ENCODE measurements at regions not wholly inside any gene's neighbourhood (a gene's known extent, or its start where the extent isn't known, plus 50 kb on each side); places are given as distances from the start of the nearest gene placed in this dataset.

DNA sequence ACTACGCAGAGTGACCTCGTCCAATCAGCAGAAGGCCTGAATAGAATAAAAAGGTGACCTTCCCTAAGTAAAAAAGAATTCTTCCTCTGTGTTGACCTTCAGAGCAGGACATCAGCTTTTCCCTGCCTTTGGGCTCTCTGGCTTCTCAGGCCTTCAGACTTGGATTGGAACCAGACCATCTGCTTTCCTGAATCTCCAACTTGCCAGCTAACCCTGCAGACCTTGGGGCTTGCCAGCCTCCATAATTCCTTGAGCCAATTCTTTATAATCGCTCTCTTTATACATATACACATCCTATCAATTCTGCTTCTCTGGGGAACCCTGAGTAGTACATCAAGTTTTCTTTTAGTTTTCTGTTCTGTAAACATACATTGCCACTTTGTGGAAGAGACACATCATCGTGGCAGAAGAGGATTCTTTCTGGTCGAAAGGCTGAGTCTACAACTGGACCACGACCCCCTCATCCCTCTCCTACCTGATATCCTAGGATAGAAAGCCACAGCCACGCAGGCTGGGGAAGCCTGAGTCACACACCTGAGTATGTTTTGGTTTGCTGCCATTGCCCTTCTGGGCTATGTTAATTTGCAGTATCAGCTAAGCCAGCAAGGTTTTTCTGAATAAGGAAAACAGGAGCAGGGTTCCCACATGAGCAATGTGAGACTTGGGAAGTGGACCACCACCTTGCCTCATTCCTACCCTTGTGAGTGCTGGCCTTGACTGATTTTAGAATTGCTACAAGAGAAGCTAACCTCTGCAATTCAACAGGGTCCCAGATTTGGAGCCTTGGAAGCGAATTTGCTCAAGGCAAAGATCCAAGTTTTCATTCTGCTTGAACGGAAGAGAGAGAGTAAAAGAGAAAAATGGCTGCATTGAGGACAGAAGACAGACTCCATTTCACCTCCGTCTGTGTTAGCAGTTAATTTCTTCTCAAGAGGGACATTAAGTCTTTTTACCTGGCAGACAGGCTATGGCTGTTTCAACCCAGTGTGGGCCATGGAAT is 445.2 kb upstream of the FZD8 start:
- DNase-seq, result no peak

DNA sequence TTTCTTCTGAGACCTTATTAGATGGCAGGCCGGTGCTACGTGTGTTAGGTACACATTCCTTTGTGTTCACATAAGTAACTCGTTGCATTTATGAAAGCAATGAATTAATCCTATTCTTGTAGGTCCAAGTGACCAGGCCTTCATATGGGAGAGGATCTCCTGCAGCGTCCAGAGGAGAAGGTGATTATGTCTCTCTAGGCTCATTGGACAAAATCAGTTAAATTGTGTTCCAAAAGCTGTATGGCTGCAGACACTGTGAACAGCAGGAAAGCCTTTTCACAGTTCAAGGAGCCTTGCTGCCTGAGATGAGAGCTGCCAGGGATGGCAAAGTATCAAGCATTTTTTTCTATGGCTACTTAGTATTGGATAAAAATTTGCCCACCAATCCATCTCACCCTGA is 433.1 kb upstream of the FZD8 start:
- DNase-seq, result no peak

DNA sequence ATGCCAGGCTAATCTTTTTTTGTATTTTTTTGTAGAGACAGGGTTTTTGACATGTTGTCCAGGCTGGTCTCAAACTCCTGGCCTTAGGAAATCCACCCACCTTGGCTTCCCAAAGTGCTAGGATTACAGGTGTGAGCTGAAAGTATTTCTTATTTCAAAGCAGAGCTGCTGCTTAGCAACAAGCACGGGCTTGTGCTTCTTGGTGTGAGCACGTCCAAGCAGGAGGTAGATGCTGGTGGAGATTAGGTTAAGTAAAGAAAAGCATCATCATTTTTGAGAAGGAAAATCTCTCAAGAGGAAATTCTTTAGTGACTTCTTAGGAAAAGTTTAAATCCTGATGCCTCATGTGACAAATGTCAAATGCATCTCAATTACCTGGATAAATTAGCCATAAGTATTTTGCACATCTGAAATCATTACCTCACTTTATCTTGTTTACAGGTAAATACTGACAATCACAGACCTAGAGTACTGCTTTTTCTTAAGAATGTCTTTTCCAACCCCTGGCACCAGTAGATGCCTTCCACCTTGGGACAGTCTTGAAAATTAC is 431.8 kb upstream of the FZD8 start:
- no peak for DNase-seq

DNA sequence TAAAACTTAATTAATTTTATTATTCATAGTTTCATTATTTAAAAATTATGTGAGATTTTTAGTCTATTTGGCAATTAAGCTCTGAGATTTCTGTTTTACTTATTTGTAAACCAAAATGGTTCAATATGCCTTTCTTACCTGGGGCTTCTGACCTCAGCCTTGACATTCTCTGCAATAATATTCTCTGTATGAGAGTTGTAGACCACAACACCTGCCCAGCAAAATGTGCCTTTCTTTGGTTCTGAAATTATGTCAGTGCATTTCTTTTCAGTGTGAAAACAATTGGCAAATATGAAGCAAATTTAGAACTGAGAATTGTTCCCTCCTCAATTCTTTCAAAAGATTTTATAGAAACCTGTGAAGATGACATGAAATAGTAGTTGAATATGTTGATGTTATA is 426.4 kb upstream of the FZD8 start:
- DNase-seq, result no peak

DNA sequence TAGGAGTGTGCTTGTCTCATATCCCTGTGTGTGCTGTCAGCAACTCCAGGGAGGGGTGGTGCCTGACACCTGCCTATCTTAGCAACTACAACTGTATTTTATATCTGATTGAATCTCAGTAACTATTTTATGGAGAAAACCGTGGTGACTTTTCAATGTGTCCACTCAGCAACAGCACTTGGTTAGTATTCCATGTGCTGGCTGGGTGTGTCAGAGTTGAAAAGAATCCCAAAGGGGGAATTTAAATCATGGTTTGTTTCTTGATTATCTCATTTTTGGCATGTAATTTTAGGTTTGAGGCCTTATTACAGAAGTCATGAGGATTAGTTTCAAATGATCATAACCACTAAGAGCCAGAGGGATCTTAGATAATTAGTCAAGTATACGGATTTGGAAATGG is 425.7 kb upstream of the FZD8 start:
- no peak for DNase-seq

DNA sequence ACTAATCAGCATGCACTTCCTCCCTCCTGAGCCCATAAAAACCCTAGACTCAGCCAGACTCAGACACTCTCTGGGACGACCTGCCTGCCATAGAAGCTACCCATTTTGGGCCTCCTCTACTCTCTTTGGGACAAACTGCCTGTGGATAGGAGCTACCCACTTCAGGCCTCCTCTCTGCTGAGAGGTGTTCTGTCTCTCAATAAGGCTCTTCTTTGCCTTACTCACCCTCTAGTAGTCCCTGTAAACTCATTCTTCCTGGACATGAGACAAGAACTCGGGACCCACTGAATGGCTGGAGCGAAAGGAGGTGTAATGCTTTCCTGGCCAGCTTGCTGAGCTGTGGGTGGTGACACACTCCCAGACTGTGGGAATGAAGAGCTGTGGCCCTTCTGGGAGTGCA is 424.8 kb upstream of the FZD8 start:
- no peak for DNase-seq

DNA sequence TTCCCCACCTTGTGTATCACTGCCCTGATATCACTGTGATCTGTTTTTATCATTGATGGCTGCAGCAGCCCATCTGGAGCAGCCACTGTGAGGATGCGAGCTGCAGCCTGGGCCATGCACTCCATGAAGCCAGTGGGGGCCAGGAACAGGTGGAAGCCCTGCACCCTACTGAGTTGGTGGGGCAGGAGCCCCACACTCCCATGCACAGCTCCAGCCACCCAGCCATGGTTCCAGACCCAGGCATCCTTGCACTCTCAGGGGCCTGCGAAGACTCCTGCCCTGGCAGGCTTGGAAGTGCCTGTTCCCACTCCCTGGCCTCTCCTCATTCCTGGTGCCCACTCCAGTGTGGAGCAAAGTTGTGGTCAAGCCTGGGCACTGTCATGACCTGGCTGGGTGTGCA is 424.0 kb upstream of the FZD8 start:
- no peak for DNase-seq

DNA sequence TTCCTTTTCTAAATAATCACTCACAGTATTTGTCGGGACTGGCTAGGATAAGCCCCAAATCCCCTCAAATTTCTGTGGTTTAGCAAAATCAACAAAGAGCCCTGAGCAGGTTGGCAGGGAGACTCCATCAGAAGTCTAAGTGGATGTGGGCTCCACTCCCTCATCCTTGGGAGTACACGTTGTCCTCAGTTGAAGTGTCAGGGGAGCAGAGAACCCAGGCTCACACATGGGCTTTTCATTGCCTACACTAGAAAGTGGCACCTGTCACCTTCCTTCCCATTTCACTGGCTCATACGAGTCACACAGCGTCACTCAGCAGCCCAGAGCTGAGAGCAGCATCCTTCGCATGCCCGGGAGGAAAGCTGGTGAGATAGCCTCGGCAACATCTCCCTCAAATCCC is 421.3 kb upstream of the FZD8 start:
- no peak for DNase-seq

DNA sequence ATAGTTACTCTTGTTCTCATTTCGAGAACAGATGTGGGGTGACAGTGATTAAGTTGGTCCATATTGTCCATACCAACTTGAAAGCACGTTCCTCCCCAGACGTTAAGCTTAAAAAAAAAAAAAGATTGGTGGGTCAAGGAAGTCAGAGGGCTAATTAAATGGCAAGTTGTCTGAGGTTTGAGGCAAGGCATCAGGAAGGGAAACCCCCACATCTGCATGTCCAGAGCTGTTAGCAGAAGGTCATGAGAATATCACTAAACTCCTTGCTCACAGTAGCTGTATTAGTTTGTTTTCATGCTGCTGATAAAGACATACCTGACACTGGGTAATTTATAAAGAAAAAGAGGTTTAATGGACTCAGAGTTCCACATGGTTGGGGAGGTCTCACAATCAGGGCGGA is 415.6 kb upstream of the FZD8 start:
- DNase-seq, result no peak

DNA sequence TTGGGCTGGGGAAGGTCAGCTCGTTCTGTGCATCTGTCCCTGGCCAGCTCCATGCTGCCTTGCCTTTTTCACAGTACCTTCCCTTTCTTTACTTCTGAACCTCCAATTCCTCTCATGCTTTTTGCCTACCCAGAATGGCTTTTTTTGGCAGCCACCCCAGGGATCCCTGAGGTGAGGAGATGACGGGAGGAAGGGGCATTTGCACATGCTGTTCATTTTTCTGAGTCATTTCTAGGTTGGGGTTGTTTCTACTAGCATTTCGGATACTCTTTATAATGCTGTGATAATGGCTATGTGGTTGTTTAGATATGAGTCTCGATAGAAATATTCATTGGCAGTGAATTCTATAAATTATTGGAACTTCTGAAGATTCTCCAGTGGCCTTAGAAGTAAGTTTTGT is 415.1 kb upstream of the FZD8 start:
- DNase-seq, result no peak

DNA sequence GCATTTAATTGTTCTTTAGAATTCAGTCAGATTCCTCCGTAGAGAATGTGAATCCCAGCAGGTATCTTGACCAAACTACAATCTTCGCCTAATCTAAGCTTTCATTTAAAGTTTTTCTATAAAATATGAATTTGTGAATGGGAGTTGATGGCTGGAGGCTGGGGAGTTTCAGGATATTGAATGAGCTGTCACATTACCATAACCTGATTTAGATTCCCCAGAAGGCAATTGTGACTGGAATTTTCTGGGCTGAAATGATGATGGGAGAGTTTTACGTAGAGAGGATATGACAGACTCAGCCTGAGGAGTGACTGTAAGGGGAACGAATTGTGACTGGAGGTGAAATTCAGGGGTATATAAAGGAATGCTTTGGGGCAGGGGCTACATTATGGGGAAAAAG is 411.7 kb upstream of the FZD8 start:
- DNase-seq, result no peak

DNA sequence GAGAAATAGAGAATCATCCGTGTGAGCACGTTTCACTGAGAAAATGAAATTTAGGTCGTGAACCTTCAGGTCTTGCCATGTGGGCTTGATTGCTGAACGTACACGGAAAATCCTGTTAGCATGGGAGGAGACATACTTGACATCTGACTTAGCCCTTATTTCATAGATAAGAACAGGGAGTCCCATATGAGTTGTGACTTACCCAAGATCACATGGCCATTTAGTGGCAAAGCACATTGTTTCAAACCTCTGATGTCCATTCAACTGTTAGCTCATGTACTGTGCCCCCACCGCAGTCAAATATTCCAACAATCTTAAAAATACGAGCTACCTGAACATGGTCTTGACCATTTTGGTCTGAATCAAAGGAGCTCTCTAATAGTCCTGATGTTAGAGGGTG is 411.2 kb upstream of the FZD8 start:
- DNase-seq, result no peak

DNA sequence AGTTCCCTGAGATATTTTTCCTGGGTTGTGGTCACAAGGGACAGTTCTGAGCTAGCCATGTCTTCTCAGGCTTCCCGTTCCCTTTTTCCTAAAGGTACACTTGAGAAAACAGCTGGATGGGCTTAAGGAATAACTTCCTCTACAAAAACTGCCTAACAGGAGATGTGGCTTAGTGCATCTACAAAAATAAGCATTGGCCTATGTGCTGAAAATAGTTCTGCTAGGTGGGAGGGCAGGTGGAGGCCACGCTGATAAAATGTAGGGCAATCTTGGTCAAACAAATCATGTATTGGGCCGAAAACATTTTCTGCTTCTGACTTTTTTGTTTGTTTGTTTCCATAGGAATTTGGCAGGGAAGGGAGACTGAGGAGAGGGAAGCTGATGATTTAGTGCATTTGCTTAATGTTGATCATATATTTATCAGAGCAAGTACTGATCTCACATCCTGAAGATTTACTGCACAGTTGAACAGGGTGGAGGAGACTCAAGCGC is 409.4 kb upstream of the FZD8 start:
- no peak for DNase-seq

DNA sequence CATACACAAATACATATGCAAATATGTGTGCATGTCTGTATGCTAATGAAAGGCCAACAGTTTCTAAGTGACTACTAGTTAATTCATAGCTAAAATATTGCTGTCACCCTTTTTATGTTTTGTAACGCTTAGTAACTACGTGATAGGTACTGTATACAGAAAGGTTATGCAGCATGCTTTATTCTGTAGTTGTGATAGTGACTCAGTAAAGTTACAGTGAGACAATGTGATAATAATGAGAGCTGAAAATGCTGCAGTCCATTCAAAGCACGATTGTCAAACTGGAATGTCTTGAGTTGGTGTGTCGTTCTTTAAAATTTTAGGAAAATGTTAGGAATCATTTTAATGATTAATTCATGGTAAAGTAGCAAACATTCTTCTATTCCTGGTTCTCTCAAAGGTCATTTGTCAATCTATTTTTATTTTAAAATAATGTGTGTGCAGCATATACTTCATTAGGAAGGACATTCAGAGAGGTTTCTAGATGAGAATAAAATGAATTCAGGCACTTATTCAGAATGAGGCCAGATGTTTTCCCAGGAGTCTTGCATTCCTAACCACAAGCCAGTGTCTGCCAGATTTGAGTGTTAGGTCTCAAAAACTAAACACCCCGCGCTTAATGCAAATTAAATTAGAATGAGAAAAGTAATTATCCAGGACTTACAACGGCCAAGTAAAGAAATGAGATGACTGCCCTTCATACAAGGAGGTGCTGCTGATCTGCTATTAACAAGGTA is 408.8 kb upstream of the FZD8 start:
- DNase-seq, result no peak

DNA sequence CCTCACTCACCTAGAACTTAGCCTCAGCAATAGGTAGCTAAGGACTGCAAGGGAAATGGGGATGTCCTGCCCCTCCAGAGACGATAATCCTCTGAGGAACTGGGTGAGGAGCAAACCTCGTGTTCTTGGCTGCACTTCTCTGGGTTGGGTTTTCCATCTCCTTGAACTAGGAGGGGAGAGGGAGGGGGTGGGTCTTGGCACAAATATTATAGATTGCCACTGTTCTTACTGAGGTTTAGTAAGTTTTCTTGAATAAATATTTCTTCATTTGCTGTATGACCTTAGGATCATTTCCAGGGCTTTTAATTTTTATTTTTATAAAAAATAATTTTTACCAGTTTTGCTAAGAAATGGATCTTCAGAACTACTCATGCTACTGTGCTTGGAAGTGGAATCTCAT is 406.7 kb upstream of the FZD8 start:
- no peak for DNase-seq

DNA sequence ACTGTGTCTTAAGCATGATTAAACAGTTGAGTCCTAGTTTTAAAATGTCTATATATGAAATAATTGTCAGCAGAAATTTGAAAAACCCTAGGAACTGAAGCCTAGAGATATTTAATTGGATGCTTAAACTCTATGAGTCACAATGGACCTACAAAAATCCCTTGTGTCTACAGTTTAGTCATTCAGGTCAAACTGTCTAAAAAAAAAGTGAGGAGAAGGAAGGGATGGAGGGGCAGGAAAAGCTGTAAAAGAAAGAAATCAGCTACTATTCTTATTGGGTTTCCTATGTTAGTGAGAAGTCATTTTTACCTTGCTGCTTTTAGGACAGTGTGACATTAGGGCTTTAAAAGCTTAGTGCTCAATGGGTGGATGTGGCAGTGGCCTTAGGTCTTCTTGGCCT is 406.1 kb upstream of the FZD8 start:
- no peak for DNase-seq

DNA sequence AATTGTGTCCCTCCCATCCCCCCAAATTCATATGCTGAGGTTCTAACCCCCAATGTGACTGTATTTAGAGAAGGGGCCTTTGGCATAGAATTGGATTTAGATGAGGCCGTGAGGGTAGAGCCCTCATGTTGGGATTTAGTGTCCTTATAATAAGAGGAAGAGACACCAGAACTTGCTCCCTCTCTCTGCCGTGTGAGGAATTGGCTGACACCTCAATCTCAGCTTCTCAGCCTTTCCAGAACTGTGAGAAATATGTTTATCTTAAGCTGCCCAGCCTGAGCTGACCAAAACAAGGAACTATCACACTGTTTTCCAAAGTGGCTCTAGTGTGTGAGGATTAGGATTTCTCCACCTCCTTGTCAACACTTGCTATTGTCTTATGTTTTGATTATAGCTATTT is 400.0 kb upstream of the FZD8 start:
- no peak for DNase-seq

DNA sequence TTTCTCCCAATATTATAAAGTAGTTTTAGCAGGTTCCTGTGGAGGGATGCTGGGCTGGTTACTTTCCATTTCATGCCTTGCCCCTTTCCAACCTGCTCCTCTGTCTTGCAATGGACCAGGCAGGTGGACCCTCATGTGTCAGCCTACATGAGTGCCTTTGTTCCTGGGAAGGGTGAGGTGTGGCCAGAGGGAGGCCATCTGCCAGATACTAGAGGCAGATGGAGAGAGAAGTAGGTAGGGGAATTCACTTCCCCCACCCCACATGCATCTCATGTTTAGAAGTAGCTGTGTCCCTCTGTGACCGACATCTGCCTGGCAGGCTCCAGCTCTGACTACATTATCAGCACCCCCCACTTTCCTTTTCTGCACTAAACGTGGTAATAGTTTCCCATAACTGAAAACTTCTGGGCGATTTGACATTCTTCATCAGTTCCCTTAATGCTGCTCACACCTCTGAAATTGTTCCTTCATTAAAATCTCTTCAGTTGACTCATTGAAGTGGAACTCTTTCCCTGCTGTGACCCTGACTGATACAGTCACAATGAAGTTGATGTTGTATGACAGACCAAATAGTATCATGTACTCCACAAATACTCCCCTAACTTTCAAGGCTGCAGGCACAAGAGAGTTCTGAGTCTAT is 396.3 kb upstream of the FZD8 start:
- DNase-seq, result no peak

DNA sequence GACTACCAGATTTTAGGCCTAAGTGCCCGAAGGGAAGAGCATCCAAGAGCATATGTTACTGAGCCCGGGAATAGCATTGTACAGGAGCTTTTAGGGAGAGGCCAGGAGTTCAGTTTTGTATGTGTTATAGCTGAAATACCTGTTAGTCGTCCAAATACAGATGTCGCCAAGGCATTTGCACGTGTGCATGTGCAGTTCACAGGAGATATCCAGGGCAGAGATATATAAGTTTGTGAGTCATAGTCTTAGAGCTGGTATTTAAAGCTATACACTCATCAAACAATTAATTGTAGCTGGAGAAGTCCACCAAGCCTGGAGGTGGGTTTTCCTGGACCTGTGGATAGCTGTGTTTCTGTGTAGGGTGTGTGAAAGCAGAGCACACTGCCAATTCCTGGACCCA is 394.0 kb upstream of the FZD8 start:
- no peak for DNase-seq

DNA sequence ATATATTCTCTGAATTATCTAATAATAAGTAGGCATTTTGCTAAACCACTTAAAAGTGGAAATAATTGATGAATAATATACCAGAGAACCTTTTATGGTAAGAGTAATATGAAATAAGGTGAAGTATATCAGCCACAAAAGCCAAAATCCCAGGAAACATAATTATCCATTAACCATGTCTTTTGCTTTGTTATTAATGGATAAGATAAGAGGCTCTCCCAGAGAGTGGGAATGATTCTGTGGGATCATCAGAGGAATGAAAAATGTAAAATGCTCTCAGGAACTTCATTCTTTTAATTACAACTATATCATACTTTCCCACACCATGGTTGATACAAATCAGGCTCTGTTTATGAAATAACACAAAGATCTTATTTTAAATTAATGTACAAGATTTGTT is 391.7 kb upstream of the FZD8 start:
- no peak for DNase-seq

DNA sequence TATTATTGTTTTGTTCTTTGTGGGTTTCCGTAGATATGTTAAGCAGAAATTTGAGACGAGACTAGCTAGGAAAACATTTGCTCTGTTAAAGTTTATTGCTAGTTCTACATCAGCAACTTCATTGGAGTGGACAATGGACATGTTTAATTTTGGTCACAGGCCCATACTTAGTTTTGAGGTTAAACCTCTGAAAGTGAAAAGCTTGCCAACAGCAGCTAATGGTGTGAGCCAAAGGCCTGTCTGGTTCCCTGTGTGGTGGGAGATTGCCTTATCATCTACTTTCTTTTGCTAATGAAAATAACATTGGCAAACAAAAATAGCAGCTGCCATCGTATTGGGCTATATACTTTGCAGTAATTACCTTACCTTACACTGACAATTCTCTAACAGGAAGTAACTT is 388.4 kb upstream of the FZD8 start:
- DNase-seq, result no peak

DNA sequence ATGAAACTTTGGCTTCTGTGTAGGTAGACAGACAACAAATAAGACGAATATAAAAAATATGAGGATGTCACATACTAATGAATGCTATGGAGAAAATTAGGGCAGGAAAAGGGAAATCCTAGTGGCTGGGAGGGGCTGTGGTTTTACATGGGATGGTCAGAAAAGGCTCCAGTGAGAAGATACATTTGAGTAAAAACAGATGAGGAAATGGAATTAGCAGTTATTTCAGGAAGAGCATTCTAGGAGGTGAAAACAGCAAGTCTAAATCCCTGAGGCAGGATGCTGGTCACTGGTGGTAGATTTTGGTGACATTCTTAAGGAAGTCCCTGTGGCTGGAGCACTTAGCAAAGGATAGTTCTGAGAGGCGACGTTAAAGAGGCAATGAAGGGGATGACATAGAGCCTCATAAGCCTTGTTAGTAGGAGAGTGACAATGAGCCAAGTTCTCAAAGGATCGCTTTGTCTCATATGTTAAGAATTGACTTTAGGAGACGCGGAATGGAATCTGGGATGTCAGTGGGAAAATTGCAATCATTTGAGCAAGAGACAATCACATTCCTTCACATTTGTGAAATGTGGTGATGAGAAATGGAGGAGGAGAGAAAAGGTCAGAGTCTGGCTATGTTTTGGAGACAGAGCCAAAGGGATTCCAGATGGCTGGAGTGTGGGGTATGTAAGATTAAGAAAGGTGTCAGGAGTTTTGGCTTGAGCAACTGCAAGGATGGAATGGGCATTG is 384.7 kb upstream of the FZD8 start:
- no peak for DNase-seq

DNA sequence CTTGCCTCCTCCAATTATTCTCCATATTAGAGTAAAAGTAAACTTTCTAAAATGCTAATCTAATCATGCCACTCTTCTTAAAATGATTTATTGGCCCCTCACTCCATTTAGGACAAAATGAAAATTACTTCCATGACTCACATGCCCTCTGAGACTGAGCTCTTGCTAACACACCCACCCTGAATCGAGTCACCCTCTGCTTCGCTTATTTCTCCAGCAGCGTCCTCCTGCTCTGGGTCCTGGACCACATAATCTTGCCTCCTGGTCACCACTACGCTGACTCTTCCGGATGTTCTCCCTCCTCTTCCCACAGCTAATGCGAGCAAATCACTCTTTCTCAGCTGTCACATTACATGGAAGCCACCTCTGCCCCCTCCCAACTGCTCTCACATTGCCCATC is 384.0 kb upstream of the FZD8 start:
- DNase-seq, result no peak
